Ishikawa (cell line): ENCODE measurements at regions not wholly inside any gene's neighbourhood (a gene's known extent, or its start where the extent isn't known, plus 50 kb on each side); places are given as distances from the start of the nearest gene placed in this dataset.

Experiments used
- CEBPB ChIP-seq: IDR thresholded peaks from 2 replicates; pipeline ENCODE4 v1.6.1; 2012
- CREB1 ChIP-seq: IDR thresholded peaks from 2 replicates; pipeline ENCODE4 v1.6.1; 2012; ENCODE audit warnings: low read depth
- EGR1 ChIP-seq: IDR thresholded peaks from 2 replicates; pipeline ENCODE4 v1.6.1; 2012
- EP300 ChIP-seq: IDR thresholded peaks from 2 replicates; pipeline ENCODE4 v1.6.1; 2012; ENCODE audit warnings: borderline replicate concordance
- FOXM1 ChIP-seq: IDR thresholded peaks from 2 replicates; pipeline ENCODE4 v1.6.1; 2012; ENCODE audit warnings: low read depth, borderline replicate concordance
- NFIC ChIP-seq: IDR thresholded peaks from 2 replicates; pipeline ENCODE4 v1.6.1; 2012
- RAD21 ChIP-seq: IDR thresholded peaks from 2 replicates; pipeline ENCODE4 v1.6.1; 2012; ENCODE audit warnings: low read depth
- TAF1 ChIP-seq: IDR thresholded peaks from 2 replicates; pipeline ENCODE4 v1.6.1; 2012; ENCODE audit warnings: low read depth, mild to moderate bottlenecking
- TCF12 ChIP-seq: IDR thresholded peaks from 2 replicates; pipeline ENCODE4 v1.6.1; 2012; ENCODE audit warnings: low read depth
- TEAD4 ChIP-seq: IDR thresholded peaks from 2 replicates; pipeline ENCODE4 v1.6.1; 2012
- YY1 ChIP-seq: IDR thresholded peaks from 2 replicates; pipeline ENCODE4 v1.6.1; 2012; ENCODE audit warnings: low read depth
- ZBTB7A ChIP-seq: IDR thresholded peaks from 2 replicates; pipeline ENCODE4 v1.6.1; 2012; ENCODE audit warnings: low read depth
- TF ChIP-seq, protein P1 (sequence below): IDR thresholded peaks from 2 replicates; pipeline ENCODE4 v1.6.1; 2012
- TF ChIP-seq, protein P2 (sequence below): IDR thresholded peaks from 2 replicates; pipeline ENCODE4 v1.6.1; 2012; ENCODE audit warnings: low read depth, mild to moderate bottlenecking
- TF ChIP-seq, protein P3 (sequence below): IDR thresholded peaks from 2 replicates; pipeline ENCODE4 v1.6.1; 2012

DNA sequence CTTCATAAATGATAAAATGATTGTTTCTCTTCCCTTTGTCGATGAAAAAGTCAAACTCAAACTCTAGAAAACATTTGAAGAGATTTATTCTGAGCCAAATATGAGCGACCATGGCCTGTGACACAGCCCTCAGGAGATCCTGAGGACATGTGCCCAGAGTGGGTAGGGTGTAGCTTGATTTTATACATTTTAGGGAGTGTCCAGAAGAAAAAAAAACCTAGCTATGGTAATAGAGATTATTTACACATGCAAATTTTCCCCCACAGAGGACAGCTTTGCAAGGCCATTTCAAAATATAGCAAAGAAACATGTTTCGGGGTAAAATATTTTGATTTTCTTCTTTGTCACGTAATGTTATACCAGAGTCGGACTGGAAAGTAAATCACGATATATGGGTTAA lies 92.4 kb upstream of the TRIB2 start:
- TF ChIP-seq ZBTB7A, result no peak
- TF ChIP-seq, protein P1, sequence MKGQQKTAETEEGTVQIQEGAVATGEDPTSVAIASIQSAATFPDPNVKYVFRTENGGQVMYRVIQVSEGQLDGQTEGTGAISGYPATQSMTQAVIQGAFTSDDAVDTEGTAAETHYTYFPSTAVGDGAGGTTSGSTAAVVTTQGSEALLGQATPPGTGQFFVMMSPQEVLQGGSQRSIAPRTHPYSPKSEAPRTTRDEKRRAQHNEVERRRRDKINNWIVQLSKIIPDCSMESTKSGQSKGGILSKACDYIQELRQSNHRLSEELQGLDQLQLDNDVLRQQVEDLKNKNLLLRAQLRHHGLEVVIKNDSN, result no peak
- no peak for TF ChIP-seq TCF12
- TF ChIP-seq, protein P2, sequence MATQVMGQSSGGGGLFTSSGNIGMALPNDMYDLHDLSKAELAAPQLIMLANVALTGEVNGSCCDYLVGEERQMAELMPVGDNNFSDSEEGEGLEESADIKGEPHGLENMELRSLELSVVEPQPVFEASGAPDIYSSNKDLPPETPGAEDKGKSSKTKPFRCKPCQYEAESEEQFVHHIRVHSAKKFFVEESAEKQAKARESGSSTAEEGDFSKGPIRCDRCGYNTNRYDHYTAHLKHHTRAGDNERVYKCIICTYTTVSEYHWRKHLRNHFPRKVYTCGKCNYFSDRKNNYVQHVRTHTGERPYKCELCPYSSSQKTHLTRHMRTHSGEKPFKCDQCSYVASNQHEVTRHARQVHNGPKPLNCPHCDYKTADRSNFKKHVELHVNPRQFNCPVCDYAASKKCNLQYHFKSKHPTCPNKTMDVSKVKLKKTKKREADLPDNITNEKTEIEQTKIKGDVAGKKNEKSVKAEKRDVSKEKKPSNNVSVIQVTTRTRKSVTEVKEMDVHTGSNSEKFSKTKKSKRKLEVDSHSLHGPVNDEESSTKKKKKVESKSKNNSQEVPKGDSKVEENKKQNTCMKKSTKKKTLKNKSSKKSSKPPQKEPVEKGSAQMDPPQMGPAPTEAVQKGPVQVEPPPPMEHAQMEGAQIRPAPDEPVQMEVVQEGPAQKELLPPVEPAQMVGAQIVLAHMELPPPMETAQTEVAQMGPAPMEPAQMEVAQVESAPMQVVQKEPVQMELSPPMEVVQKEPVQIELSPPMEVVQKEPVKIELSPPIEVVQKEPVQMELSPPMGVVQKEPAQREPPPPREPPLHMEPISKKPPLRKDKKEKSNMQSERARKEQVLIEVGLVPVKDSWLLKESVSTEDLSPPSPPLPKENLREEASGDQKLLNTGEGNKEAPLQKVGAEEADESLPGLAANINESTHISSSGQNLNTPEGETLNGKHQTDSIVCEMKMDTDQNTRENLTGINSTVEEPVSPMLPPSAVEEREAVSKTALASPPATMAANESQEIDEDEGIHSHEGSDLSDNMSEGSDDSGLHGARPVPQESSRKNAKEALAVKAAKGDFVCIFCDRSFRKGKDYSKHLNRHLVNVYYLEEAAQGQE, result no peak
- no peak for TF ChIP-seq TAF1
- TF ChIP-seq CREB1, result no peak
- TF ChIP-seq TEAD4, result no peak
- TF ChIP-seq FOXM1, result no peak
- TF ChIP-seq, protein P3, sequence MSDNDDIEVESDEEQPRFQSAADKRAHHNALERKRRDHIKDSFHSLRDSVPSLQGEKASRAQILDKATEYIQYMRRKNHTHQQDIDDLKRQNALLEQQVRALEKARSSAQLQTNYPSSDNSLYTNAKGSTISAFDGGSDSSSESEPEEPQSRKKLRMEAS, result no peak
- no peak for TF ChIP-seq YY1
- no peak for TF ChIP-seq CEBPB
- no peak for TF ChIP-seq EGR1
- TF ChIP-seq NFIC, result no peak
- no peak for TF ChIP-seq EP300
- TF ChIP-seq RAD21, result no peak

DNA sequence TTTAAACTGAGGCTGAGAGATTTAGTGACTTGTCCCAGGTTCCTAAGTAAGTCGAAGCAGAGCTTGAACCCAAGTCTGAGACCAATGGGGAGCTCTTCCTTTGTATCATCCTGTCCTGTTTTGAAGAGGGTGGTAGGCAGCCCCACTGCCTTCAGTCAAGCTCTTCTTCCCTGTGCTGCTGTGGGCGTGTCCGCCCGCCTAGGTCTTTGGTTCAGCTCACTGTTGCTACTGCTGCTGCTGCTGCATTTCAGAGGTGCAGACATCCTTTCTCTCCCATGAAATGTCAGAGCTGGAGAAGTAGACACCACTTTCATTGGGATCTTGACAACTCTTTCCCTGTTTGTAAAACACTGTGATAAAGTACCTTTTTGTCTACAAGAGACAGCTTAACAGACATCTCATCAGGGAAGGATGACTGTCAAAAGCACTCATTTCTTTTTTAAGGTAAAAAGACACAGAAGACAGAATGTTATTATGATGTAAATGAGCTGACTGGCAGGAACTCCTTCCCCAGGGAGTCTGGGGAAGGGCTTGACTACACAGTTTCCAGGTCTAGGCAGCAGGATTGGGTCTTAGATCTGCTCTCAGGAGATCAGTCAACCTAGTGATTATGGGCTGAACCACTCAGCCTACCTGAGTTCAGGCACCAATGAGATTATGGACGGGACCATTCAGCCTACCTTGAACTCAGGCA lies 91.7 kb upstream of the TRIB2 start:
- no peak for TF ChIP-seq CEBPB

DNA sequence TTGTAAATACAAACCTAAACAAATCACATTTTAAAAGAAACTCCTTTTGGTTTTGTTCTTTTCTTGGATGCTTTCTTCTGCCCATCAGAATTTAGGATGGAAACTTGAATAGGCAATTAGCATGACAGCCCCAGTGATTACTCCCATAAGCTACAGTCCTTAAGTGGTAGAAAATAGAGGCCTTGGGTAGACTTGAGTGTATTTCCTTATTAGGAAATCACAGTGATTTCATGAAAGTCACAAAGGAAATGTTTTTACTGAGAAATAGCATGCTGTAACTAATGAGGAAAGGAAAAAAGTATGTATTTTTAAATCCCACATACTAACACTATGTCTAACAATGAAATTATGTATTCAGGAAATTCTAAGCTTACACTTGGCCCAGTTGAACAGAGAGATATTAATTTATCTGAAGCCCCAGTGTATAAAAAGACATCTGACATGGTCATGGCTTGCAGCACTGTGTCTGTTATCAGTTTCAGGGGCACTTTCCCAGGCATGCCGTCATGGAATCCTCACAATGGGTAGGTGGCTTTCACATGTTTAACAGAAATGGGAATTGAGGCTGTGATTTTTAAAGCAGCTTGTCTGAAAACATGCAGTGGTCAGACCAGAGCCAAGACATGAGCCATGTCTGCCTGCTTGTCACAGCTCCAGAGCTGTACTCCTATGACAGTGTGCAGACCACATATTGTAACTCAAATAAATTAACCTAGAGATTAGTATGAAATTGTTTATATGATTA lies 79.7 kb upstream of the TRIB2 start:
- TF ChIP-seq CEBPB (no peak), EGR1 (no peak), TEAD4 (no peak), TCF12 (no peak), EP300 (no peak), RAD21 (no peak), NFIC (no peak)
- TF ChIP-seq, protein P1, result no peak
- TF ChIP-seq, protein P2, result no peak

DNA sequence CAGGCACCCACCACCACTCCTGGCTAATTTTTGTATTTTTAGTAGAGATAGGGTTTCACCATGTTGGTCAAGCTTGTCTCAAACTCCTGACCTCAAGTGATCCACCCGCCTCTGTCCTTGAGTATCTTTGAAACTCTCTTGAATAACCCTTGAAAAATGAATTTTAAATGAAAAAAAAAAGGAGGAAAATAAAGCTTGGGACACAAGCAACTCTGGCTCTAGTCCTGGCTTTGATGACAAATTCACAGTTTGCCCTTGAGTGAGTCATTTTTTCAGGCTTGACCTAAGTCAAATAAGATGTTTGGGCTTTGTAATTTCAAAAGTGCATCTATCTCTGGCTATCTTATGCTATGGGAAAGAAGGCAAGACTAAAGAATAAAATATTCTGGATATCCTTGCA lies 79.0 kb upstream of the TRIB2 start:
- TF ChIP-seq CREB1 (no peak), TAF1 (no peak), EGR1 (no peak), FOXM1 (no peak), CEBPB (no peak)
- TF ChIP-seq, protein P1, result no peak
- TF ChIP-seq, protein P3, result no peak

DNA sequence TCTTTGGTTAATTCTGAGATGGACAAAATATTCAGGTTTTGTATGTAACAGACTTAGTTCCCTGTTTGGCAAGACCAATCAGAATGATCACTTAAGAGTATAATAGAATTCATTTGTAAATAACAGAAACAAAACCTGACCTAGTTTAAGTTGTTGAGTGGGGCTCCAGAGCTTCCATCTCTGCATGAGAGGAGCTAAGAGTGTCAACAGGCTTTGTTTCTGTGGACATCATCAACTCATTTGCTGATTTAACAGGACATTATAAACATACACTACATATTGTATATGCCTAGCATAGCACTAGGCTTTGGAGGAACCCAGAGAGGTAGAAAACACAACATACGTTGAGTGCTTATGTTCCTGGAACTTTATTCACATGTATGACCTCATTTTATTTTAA lies 75.3 kb upstream of the TRIB2 start:
- TF ChIP-seq, protein P3, result no peak
- TF ChIP-seq EP300 (no peak), YY1 (no peak), TAF1 (no peak), TEAD4 (no peak)
- TF ChIP-seq, protein P2, result no peak
